D721Med (cell line): ENCODE measurements at regions not wholly inside any gene's neighbourhood (a gene's known extent, or its start where the extent isn't known, plus 50 kb on each side); places are given as distances from the start of the nearest gene placed in this dataset.

Experiments used
- DNase-seq: peaks from one replicate; pipeline ENCODE4 v3.0.0; 2011; ENCODE audit warnings: low spot score; ENCODE audit not compliant: insufficient read length
- FAIRE-seq: peaks from 2 replicates; lab custom pipeline; 2011; peaks lifted over from hg19 to GRCh38; lab: Jason Lieb, UNC
- TF ChIP-seq, protein P1 (sequence below): IDR thresholded peaks from 2 replicates; pipeline ENCODE4 v1.5.1; 2012; ENCODE audit warnings: mild to moderate bottlenecking, control low read depth; ENCODE audit not compliant: insufficient read depth; ENCODE audit errors: missing control alignments

DNA sequence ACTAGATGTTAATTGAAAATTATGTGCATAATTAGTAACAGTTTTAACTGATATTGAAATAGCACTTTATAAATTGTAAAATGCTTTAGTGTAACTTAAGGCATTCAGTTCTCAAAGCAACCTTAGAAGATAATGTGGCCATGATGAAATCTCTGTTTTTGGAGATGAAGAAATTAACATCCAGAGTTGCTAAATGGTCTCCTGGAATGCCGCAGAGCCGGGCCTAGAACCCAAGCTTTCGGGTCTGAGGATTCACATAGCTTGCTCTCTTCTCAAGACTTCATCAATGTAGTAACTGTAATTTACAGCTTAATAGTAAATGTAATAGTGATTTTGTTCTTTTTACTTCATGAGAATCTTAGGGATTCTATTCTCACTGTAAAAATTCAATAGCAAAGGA is 272.3 kb downstream of the HS3ST3A1 start:
- FAIRE-seq (no peak), DNase-seq (no peak)
- TF ChIP-seq, protein P1, sequence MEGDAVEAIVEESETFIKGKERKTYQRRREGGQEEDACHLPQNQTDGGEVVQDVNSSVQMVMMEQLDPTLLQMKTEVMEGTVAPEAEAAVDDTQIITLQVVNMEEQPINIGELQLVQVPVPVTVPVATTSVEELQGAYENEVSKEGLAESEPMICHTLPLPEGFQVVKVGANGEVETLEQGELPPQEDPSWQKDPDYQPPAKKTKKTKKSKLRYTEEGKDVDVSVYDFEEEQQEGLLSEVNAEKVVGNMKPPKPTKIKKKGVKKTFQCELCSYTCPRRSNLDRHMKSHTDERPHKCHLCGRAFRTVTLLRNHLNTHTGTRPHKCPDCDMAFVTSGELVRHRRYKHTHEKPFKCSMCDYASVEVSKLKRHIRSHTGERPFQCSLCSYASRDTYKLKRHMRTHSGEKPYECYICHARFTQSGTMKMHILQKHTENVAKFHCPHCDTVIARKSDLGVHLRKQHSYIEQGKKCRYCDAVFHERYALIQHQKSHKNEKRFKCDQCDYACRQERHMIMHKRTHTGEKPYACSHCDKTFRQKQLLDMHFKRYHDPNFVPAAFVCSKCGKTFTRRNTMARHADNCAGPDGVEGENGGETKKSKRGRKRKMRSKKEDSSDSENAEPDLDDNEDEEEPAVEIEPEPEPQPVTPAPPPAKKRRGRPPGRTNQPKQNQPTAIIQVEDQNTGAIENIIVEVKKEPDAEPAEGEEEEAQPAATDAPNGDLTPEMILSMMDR, result no peak

DNA sequence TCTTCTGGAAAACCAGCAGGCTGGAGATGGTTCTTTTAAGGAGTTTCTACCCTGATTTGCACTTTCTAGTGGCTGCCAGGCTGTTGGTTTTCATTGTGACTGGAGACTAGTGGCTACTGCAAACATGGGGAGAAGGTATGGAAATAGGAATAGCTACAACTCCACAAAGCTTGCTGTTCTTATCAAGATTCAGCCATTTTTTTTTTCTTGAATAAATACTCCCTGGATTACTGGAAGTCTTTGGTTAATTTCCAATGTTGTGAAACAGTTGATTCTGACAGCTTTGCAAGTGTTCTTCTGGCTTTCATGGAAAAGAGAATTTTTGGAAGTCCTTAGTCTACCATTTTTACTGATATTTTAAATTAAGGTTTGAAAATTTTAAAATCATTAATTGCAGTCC is 277.7 kb downstream of the HS3ST3A1 start:
- no peak for DNase-seq
- TF ChIP-seq, protein P1, result no peak
- FAIRE-seq, result no peak

- TF ChIP-seq, protein P1, result no peak
- FAIRE-seq (no peak), DNase-seq (no peak)
These were observed 279.6 kb downstream of the HS3ST3A1 start for GRCh38 chr17:13321951-13322701.

DNA sequence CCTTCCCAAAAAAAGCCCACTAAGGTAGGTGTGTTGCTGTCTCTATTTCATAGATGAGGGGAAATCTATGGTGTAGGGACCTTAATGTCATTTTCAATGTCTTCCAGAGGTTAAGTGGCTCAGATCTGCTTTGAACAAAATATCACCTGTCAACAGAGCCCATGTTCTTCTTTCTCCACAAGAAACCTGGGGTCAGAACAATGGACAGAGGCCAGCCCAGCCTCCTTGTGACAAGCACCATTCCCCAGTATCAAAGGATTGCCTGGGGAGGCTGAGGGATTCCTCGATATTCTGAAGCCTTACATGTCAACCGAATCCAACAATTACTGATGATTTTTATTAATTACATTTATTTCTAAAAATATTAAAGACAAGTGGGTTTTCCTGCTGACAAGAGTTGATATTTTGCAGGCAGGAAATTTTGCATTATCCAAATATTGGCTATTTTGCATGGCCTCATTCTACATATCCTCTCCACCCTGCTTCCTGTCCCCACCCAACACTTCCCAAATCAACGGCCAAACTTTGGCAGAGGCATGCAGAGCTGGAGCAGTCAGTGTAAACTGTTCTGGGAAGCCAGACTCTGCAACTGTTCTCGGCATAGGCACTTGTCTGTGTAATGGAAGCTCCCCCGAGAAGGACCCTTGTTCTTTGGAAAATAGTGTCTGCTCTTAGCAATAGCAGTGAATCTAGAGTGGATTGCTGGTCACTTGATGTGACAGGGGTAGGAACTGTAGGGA is 281.5 kb downstream of the HS3ST3A1 start:
- FAIRE-seq (no peak), DNase-seq (no peak)
- TF ChIP-seq, protein P1, result no peak

DNA sequence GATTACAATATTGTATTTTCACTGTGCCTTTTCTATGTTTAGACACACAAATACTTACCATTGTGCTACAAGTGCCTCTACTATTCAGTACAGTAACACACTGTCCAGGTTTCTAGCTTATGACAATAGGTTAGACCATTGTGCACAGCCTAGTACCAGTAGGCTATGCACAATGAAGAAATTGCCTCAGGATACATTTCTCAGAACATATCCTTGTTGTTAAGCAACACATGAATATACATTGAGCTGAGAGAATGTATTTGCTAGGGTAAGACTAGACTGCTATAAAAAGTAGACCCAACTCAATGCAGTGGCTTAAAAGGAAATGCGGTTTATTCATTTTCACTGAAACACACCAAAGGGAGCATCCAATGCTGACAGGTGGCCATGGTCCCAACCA is 285.1 kb downstream of the HS3ST3A1 start:
- FAIRE-seq, result no peak
- no peak for DNase-seq
- TF ChIP-seq, protein P1, result no peak

DNA sequence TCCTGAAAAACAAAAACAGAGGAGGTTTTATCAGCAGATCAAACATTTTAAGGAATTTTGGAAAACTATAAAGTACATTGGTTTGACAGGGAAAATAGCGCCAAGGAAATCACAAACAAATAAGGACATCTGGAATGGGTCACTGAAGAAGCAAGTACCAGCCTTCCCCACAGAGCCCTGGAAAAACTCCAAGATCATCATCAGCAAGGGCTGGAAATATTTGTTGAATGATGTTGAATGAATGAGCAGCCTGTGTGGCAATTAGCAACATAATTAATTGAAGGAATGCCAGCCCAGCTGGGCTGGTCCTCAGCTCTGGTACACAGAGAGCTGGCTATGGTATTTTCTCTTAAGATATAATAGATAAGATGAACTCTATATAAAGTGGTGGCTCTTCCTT is 290.4 kb downstream of the HS3ST3A1 start:
- FAIRE-seq, result no peak
- DNase-seq, result no peak
- TF ChIP-seq, protein P1, result no peak

GRCh38 chr17:13310858-13311257 is 290.9 kb downstream of the HS3ST3A1 start:
- FAIRE-seq (no peak), DNase-seq (no peak)
- TF ChIP-seq, protein P1, result no peak
